ENCODE measurements at regions not wholly inside any gene's neighbourhood (a gene's known extent, or its start where the extent isn't known, plus 50 kb on each side); places are given as distances from the start of the nearest gene placed in this dataset.
A peak's percentile ranks its signal among the peaks of the same experiment; 100 is the strongest.

DNA sequence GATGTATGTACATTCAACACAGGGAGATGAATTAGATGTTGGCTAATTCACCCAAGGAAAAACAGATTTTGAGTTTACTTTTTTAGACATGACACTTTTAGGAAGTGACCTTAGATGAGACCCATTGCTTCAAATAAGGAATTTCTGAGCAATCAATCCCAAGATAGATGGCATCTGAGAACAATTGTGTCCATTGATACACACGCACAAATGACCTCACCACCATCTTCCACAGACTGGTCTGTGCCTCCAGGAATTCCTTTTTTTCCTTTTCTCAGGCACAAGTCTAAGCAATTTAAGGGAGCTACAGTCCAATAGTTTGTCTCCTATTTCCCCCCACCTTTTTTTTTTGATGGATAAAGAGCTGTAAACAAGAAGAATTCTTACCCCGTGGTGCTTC lies 265.3 kb downstream of the TBL1XR1 start:
- no peak for DNase-seq

DNA sequence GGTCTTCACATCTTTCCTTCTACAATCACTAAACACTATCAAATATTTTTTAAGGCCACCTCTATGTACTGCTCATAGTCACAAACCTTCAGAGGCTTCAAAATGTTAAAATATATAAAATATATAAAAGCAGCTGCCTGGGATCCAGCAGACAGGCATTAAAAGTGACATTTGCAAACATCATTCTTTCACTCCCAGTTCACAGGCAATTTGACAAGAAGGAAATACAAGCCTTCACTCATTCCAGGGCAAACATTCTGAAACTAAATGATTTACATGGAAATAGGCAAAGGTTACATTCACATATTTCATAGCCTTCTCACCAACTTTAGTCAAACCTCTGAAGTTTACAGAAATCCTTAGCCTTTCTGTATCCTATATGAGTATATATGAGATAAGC lies 266.3 kb downstream of the TBL1XR1 start:
- DNase-seq = no peak

DNA sequence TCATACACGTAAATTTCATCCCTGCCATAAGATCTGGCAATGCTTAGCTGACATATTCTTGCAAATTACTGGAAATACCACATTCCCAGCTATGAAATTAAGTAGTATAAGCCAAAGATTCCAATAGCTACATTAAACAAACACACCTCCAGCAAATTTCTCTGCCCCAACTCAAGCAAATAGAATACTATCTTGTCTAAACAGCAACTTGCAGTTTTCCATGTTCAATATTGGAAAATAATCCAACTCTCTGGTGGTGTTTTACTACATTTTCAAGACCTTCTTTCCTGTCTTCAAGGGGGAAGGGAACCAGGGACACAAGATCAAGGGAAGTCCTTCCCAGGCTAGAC lies 268.7 kb downstream of the TBL1XR1 start:
- no peak for DNase-seq

DNA sequence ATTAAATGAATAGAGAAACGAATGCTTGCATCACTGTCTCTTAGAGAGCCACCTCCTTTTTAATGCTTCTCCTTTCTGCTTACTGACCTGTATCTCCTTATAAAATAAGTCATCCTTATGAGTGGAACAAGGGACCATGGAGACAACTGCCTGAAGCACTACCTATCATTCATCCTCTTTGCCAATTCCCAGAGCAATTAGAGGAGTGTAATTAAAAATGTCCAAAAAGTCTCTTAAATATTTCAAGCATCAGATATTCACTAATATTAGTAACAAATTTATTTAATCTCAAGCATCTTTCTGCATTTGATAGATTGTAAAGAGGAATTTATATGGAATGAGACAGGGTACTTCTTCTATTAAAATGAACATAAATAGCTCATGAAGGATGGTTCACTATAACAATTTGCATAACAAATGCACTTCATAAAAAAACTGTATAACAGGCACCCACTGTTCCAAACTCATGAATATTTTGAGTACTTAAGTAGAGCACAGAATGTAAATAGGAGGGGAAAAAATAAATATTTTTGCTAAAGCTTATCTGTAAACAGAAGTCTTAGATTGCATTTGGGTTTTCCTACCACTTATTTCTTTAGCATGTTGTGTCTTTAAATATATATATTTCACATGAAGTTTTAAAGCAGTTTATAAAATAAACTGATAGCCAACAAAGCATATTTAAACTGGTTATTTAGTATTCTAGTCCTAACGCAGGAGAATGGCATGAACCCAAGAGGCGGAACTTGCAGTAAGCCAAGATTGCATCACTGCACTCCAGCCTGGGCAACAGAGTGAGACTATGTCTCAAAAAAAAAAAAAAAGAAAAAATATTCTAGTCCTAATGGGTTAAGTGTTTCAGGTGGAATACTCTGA lies 269.3 kb downstream of the TBL1XR1 start:
- DNase-seq = no peak

GRCh38 chr3:176927280-176927679 lies 270.0 kb downstream of the TBL1XR1 start:
- DNase-seq = no peak

DNA sequence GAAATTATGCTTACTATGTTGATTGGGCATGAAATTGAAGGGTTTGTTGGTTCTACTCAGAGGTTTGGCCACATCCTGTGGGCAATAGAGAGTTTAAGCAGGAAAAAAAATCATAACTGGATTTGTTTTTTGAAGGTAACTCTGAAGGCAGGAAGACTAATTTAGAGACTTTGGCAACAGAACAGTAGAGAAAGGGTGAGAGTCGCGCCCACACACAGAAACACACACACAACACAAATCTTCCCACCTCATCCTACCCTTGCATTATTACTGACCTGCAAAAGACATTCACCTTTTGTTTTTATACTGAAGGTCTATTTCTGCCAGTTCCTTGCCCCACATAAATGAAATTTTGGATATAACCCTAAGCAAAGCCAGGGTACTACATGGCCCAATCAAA lies 270.6 kb downstream of the TBL1XR1 start:
- DNase-seq = no peak

DNA sequence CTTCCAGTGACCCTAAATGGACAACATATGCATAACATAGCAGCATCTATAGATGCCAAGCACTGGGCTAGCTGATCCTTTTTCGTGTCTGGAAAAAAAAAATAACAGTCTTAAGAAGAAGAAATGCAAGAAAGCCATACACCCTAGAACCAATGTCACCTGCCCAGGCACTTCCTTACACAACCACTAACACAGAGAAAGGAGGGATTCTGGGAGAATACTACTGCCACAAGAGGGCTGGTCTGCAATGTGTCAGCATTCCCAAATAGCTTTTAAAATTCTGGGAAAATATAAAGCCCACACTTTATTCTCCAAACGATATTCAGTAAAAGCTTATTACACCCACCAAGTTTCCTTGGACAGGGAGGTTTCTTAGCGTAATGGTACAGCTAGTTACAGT lies 271.2 kb downstream of the TBL1XR1 start:
- no peak for DNase-seq

- DNase-seq = no peak
Measured at GRCh38 chr3:176920766-176921160, 276.5 kb downstream of the TBL1XR1 start.

DNA sequence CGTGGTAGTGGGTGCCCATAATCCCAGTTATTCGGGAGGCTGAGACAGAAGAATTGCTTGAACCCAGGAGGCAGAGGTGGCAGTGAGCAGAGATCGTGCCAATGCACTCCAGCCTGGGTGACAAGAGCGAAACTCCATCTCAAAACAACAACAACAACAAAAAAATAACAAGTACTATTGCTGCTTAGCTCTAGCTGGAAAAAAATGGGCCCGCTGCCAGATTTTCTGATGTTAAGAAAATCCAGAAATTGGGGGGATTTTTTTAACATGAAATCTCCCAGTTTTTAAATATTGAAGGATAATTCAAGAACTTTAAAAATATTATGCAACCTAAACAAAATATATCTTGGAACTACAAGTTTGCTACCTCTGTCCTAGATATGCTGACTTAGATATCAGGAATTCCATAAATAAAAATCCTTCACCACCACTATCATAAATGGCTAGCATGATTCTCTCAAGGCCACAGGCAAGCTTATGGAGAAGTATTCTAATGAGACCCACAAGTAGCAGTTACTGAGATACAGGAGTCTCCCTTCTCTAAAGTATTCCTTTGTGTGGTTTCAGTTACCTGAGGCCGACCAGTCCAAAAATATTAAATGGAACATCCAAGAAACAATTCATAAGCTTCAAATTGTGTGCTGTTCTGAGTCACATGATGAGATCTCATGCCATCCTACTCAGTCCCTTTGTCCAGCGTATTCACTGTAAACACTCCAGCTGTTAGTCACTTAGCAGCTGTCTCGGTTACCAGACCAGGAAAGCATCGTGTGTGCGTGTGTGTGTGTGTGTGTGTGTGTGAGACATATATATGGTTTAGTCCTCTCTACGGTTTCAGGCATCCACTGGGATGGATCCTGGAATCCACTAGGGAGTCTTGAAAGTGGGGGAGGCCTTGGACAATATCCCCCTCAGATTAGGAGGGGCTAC lies 277.2 kb downstream of the TBL1XR1 start:
- no peak for DNase-seq

DNA sequence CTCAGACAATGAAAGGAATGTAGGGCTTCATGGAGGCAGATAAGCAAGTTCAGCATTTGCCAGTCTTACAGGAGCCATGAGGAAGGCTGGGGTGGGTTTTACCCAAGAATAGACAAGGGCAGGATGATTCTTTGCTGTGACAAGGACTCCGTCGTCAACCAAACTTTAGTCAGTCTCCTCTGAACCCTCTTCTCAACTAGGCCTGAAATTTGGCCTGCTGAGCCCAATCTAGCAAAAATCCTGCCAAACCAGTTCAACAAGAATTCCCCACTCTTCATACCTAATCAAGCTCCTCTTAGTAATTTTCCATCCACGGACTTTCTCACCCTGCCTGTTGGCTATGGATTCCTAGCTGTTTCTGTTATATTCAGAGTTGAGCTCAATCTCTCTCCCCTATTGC lies 280.5 kb downstream of the TBL1XR1 start:
- no peak for DNase-seq

DNA sequence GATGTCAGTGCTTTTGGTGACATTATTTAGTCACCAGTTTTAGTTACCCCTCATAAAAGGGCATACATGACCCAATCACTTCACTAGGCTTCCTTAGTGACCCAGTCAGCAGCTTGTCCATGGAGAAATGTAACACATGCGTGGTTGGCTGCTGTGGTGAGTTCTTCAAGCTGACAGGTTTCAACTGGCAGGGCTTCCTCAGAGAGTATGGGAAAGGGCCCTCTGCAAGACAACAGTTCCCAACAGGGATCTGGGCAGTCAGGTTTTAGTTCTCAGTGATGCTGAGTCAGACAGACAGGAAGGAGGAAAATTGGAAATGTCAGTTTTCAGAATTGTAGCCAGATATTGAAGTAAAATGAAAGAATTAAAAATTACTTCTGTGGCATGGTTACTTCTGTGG lies 282.5 kb downstream of the TBL1XR1 start:
- no peak for DNase-seq

- DNase-seq = no peak
Measured at GRCh38 chr3:176911579-176911978, 285.7 kb downstream of the TBL1XR1 start.

DNA sequence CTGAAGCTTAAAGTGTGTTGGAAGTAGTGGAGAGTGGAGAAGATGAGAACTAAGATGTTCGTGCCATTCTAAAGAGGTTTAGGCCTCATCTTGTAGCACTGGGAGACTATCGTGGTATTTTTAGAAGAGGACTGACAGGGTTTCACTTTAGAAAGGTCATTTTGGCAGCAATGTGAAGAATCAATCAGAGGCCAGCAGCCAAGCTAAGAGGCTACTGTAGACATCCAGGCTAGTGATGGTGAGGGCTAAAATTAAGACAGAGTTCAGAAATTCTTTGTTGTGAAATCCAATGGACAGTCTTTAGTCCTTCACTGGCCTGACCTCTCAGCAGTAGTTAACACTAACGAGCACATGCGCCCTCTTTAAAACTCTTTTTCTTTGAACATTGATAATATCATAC lies 288.2 kb downstream of the TBL1XR1 start:
- no peak for DNase-seq

DNA sequence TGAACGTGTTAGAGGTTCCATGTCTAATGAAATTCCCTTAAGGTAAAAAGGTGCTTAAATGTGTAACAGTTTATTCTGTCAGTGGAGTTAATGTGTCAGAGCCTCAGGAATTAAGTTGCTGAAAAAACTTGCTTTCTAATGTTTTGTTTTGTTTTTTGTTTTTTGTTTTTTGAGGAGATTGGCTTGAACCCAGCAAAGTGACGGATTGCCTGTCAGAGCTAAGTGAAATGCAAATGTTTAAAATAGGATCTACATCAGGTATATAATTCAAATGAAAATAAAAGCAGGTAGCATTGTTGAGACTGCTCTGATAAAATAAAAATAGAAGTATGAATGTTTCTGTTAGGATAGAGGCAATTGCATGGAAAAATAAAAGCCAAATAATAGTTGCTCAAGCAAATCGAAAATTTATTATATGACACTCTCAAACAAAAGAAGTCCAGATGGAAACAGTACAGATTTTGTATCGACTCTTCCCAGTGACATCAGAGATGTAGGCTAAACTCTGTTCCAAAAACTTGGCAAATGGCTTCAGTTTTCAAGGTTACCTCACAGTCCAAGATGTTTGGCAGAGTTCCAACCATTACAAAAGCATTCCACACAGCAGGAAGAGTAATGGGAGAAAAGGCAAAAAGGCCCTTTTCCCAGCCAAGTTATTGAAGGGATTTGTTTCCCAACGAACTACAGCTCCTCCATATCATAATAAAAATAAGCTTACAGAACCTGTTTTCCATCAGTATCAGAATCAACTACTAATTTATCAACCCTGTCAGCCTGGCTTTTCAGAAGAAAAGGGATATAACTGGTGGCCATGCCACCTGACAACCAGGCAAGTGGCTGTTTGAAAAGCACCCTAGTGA lies 291.0 kb downstream of the TBL1XR1 start:
- DNase-seq = no peak

GRCh38 chr3:176905331-176905730 lies 292.0 kb downstream of the TBL1XR1 start:
- DNase-seq = no peak

DNA sequence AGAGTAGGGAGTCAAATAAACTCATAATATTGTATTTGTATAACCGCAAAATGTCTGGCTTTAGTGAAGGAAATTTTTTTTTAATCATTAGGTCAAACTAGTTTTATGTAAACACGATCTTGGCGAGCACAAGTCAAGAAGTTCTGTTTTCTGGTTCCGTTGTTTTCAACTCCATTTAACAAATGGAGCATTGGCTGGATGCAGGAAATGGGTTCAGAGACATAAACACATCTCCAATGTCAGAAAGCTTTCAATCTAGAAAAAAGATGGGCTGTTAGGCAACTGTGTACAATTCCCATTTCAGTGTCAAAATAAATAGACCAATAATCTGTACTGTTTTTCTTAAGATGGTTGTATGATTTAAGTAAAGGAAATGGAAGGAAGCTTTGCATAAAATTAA lies 292.8 kb downstream of the TBL1XR1 start:
- no peak for DNase-seq

- no peak for DNase-seq
Measured at GRCh38 chr3:176896640-176897039, 300.6 kb downstream of the TBL1XR1 start.

- DNase-seq = no peak
Measured at GRCh38 chr3:176896165-176896564, 301.1 kb downstream of the TBL1XR1 start.

DNA sequence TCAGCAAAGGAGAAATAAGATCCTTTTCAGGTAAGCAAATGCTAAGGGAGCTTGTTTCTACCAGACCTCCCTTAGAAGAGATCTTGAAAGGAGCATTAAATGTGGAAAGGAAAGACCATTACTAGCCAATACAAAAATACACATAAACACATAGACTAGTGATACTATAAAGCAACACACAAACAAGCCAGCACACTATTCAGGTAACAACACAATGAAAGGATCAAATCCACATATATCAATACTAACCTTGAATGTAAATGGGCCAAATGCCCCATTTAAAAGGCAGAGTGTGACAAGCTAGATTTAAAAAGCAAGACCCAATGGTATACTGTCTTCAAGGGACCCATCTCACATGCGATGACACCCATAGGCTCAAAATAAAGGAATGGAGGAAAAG lies 317.6 kb downstream of the TBL1XR1 start:
- DNase-seq = no peak

DNA sequence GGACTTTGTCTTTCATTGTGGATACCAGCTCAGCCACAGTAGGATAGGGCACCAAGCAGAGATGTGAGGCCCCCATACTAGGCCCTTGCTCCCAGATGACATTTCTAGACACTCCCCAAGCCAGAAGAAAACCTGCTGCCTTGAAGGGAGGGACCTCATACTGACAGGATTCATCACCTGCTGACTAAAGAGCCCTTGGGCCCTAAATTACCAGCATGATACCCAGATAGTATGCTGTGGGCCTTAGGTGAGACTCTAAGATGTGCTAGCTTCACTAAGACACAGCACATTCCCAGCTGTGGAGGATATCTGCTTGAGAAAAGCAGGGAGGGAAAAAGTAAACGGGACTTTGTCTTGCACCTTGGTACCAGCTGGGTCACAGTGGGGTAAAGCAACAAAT lies 324.0 kb downstream of the TBL1XR1 start:
- no peak for DNase-seq

DNA sequence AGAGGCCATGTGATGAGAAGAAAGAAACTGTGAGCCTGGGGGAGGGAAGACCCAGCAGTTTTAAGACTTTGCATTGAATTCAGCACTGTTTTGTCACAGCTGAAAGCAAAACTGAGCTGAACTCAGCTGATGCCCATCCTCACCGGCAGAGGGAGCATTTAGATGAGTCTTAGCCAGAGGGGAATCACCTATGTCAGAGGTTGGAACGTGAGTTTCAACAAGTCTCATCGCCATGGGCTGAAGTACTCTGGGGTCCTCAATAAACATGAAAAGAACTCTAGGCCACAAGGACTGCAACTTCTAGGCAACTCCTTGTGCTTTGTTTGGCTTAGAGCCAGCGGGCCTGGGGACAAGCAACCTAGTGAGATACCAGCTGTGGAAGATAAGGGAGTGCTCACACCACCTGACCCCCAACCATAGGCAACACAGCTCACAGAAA lies 324.5 kb downstream of the TBL1XR1 start:
- DNase-seq = peak in 1 of 2 donors; percentile 46

DNA sequence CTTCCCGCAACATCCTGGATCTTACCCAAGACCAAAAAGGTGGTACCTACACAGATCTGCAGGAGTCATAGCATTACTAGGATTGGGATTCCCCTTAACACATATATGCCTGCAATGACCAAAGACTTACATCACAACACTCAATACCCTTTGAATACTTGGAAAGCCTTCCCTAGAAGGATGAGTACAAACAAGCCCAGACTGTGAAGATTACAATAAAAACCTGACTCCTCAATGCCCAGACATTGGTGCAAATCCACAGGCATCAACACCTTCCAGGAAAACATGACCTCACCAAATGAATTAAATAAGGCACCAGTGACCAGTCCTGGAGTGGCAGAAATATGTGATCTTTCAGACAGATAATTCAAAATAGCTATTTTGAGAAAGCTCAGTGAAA lies 326.8 kb downstream of the TBL1XR1 start:
- no peak for DNase-seq
